Breast epithelium (tissue), 3 donors: ENCODE measurements at regions not wholly inside any gene's neighbourhood (a gene's known extent, or its start where the extent isn't known, plus 50 kb on each side); places are given as distances from the start of the nearest gene placed in this dataset.

ENCODE experiments used
- CTCF ChIP-seq, 3 donors: fragments of 450-650 bp; IDR thresholded peaks; one replicate each; pipeline ENCODE4 v1.5.1; 2016 to 2017; ENCODE audit warnings: antibody characterized with exemption in 3 of 3, mild to moderate bottlenecking in 3 of 3, moderate library complexity in 3 of 3
- POLR2A ChIP-seq: fragments of 450-650 bp; IDR thresholded peaks from one replicate; pipeline ENCODE4 v1.6.1; 2016; ENCODE audit warnings: antibody characterized with exemption, mild to moderate bottlenecking, moderate library complexity
- POLR2AphosphoS5 ChIP-seq, 3 donors: sonication (generic); formaldehyde crosslinking; IDR thresholded peaks; one replicate each; pipeline ENCODE4 v1.6.1; 2017; ENCODE audit warnings: antibody characterized with exemption in 3 of 3

- TF ChIP-seq CTCF (IDR thresholded peaks at IDR 0.05) (peak in 1 of 3 donors; percentile 28), POLR2A (no peak), POLR2AphosphoS5 (IDR thresholded peaks at IDR 0.05) (no peak)
Measured at GRCh38 chrY:4483693-4484092, 516.4 kb upstream of the PCDH11Y start.
